ENCODE measurements at regions not wholly inside any gene's neighbourhood (a gene's known extent, or its start where the extent isn't known, plus 50 kb on each side); places are given as distances from the start of the nearest gene placed in this dataset.
"Not testable (repeated sequence)": the region's sequence is repeated elsewhere in the genome, so short reads cannot be mapped to it uniquely, and the experiment has no call there.

- no peak for DNase-seq (ENCODE audit: low read depth)
- no peak for TF ChIP-seq CTCF (IDR thresholded peaks at IDR 0.05; ENCODE audit: control insufficient read depth, extremely low read depth, insufficient read depth)
These were observed 182.7 kb upstream of the C14orf180 start for GRCh38 chr14:104396682-104397470.

GRCh38 chr14:104397956-104398355 is 181.6 kb upstream of the C14orf180 start:
- no peak overlapping the region for H3K4me3 ChIP-seq (ENCODE audit: low read depth, low read length)
- DNase-seq (ENCODE audit: low read depth), result no peak
- no peak for TF ChIP-seq CTCF (IDR thresholded peaks at IDR 0.05; ENCODE audit: control insufficient read depth, extremely low read depth, insufficient read depth)

More at GRCh38 chr14:104396682-104397470, 182.7 kb upstream of the C14orf180 start:
- no peak overlapping the region for H3K4me3 ChIP-seq (ENCODE audit: low read depth, low read length)

GRCh38 chr14:104398656-104399055 is 180.9 kb upstream of the C14orf180 start:
- no peak for TF ChIP-seq CTCF (IDR thresholded peaks at IDR 0.05; ENCODE audit: control insufficient read depth, extremely low read depth, insufficient read depth)
- DNase-seq (ENCODE audit: low read depth), result no peak

GRCh38 chr14:104399432-104400155 is 180.0 kb upstream of the C14orf180 start:
- no peak overlapping the region for H3K4me3 ChIP-seq (ENCODE audit: low read depth, low read length)
- TF ChIP-seq CTCF (IDR thresholded peaks at IDR 0.05; ENCODE audit: control insufficient read depth, extremely low read depth, insufficient read depth), result no peak
- no peak for DNase-seq (ENCODE audit: low read depth)

More at GRCh38 chr14:104398656-104399055, 180.9 kb upstream of the C14orf180 start:
- no peak overlapping the region for H3K4me3 ChIP-seq (ENCODE audit: low read depth, low read length)

- no peak for TF ChIP-seq CTCF (IDR thresholded peaks at IDR 0.05; ENCODE audit: control insufficient read depth, extremely low read depth, insufficient read depth)
- DNase-seq (ENCODE audit: low read depth), result no peak
- H3K4me3 ChIP-seq (ENCODE audit: low read depth, low read length), result no peak overlapping the region
These were observed 179.2 kb upstream of the C14orf180 start for GRCh38 chr14:104400355-104400754.

GRCh38 chr14:104401785-104402184 is 177.8 kb upstream of the C14orf180 start:
- no peak overlapping the region for H3K4me3 ChIP-seq (ENCODE audit: low read depth, low read length)
- DNase-seq (ENCODE audit: low read depth), result no peak
- TF ChIP-seq CTCF (IDR thresholded peaks at IDR 0.05; ENCODE audit: control insufficient read depth, extremely low read depth, insufficient read depth), result no peak

- H3K4me3 ChIP-seq (ENCODE audit: low read depth, low read length); DNase-seq (ENCODE audit: low read depth): not testable (repeated sequence)
These were observed 177.3 kb upstream of the C14orf180 start for GRCh38 chr14:104402303-104402702.

All from LNCaP clone FGC (cell line).